ENCODE measurements at regions not wholly inside any gene's neighbourhood (a gene's known extent, or its start where the extent isn't known, plus 50 kb on each side); places are given as distances from the start of the nearest gene placed in this dataset.

GRCh38 chr6:170202416-170203135, 88.3 kb downstream of the DLL1 start:
- intact Hi-C loops (cut with DNase I; ENCODE audit: low total_unique reads) = no loop called here
- 82 to 85% methylated on average over 13 of the region's 13 CpGs for WGBS, 2 donors
- no peak for TF ChIP-seq POLR2A (IDR thresholded peaks at IDR 0.05)
- no peak for TF ChIP-seq CTCF (IDR thresholded peaks at IDR 0.05)
- Histone ChIP-seq H3K36me3 (ENCODE audit: low read depth, missing control alignments) (no peaks in the 10 kb centered on the region), H3K9me3 (no peaks in the 10 kb centered on the region), H3K27me3 (no peaks in the 10 kb centered on the region), H3K4me3 (no peak overlapping the region), H3K27ac (no peak overlapping the region), H3K4me1 (no peaks in the 10 kb centered on the region)
- DNase-seq = peak; percentile 10

- intact Hi-C loops (cut with DNase I; ENCODE audit: low total_unique reads) = no loop called here
- 92% methylated on average over 8 of the region's 8 CpGs for WGBS, 2 donors
- H3K9me3 ChIP-seq = no peaks in the 10 kb centered on the region
- TF ChIP-seq POLR2A (IDR thresholded peaks at IDR 0.05) = no peak
- no peak for TF ChIP-seq CTCF (IDR thresholded peaks at IDR 0.05)
- H3K27me3 ChIP-seq = no peaks in the 10 kb centered on the region
- no peaks in the 10 kb centered on the region for H3K36me3 ChIP-seq (ENCODE audit: low read depth, missing control alignments)
- no peaks in the 10 kb centered on the region for H3K4me1 ChIP-seq
- no peak overlapping the region for H3K27ac ChIP-seq
- H3K4me3 ChIP-seq = no peak overlapping the region
- no peak for DNase-seq
Observed at GRCh38 chr6:170201361-170201760, 89.5 kb downstream of the DLL1 start.

GRCh38 chr6:170200458-170200891, 90.4 kb downstream of the DLL1 start:
- Histone ChIP-seq H3K27ac (no peak overlapping the region), H3K9me3 (no peaks in the 10 kb centered on the region), H3K4me3 (no peak overlapping the region), H3K4me1 (no peaks in the 10 kb centered on the region), H3K27me3 (no peaks in the 10 kb centered on the region), H3K36me3 (ENCODE audit: low read depth, missing control alignments) (no peaks in the 10 kb centered on the region)
- no peak for DNase-seq
- intact Hi-C loops (cut with DNase I; ENCODE audit: low total_unique reads) = no loop called here
- TF ChIP-seq POLR2A (IDR thresholded peaks at IDR 0.05) (no peak), CTCF (IDR thresholded peaks at IDR 0.05) (no peak)
- WGBS, 2 donors = 48 to 69% methylated on average over 9 of the region's 9 CpGs

- no peak for DNase-seq
Observed at GRCh38 chr6:170199716-170200115, 91.2 kb downstream of the DLL1 start.

More at GRCh38 chr6:170199716-170200115, 91.2 kb downstream of the DLL1 start:
- intact Hi-C loops (cut with DNase I; ENCODE audit: low total_unique reads) = loop anchor here (5.0 kb wide), 1 partner anchor 213 kb away; no protein-coding TSS in a partner anchor
- WGBS, 2 donors = 87 to 94% methylated on average over 6 of the region's 6 CpGs
- TF ChIP-seq POLR2A (IDR thresholded peaks at IDR 0.05) (no peak), CTCF (IDR thresholded peaks at IDR 0.05) (no peak)
- no peaks in the 10 kb centered on the region for H3K9me3 ChIP-seq
- H3K27me3 ChIP-seq = no peaks in the 10 kb centered on the region
- H3K4me1 ChIP-seq = no peaks in the 10 kb centered on the region
- no peaks in the 10 kb centered on the region for H3K36me3 ChIP-seq (ENCODE audit: low read depth, missing control alignments)
- no peak overlapping the region for H3K27ac ChIP-seq
- H3K4me3 ChIP-seq = no peak overlapping the region

Data from testis (tissue), 2 donors.